ENCODE measurements at regions not wholly inside any gene's neighbourhood (a gene's known extent, or its start where the extent isn't known, plus 50 kb on each side); places are given as distances from the start of the nearest gene placed in this dataset.

GRCh38 chr3:72203105-72203504, 418.2 kb upstream of the PROK2 start:
- TF ChIP-seq, protein P1, sequence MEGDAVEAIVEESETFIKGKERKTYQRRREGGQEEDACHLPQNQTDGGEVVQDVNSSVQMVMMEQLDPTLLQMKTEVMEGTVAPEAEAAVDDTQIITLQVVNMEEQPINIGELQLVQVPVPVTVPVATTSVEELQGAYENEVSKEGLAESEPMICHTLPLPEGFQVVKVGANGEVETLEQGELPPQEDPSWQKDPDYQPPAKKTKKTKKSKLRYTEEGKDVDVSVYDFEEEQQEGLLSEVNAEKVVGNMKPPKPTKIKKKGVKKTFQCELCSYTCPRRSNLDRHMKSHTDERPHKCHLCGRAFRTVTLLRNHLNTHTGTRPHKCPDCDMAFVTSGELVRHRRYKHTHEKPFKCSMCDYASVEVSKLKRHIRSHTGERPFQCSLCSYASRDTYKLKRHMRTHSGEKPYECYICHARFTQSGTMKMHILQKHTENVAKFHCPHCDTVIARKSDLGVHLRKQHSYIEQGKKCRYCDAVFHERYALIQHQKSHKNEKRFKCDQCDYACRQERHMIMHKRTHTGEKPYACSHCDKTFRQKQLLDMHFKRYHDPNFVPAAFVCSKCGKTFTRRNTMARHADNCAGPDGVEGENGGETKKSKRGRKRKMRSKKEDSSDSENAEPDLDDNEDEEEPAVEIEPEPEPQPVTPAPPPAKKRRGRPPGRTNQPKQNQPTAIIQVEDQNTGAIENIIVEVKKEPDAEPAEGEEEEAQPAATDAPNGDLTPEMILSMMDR (conservative IDR thresholded peaks at IDR 0.05; ENCODE audit: low read depth in 2 of 2) = no peak
- TF ChIP-seq POLR2AphosphoS5 (IDR thresholded peaks at IDR 0.05; ENCODE audit: low read depth) = no peak
